Smooth muscle cell (in vitro differentiated cells): ENCODE measurements at regions not wholly inside any gene's neighbourhood (a gene's known extent, or its start where the extent isn't known, plus 50 kb on each side); places are given as distances from the start of the nearest gene placed in this dataset.

Experiments used
- DNase-seq: peaks from one replicate; lab custom pipeline; 2025; ENCODE audit not compliant: unreplicated experiment; lab: John Stamatoyannopoulos, UW
- H2AFZ ChIP-seq: fragments of 200-600 bp; sonication (generic); 2 replicates; pipeline ENCODE4 v1.6.0; 2016; ENCODE audit warnings: antibody characterized with exemption, low read depth, mild to moderate bottlenecking
- H3F3A ChIP-seq: fragments of 200-600 bp; sonication (generic); 2 replicates; pipeline ENCODE4 v1.6.0; 2017; ENCODE audit warnings: antibody characterized with exemption, low read depth
- H3K27ac ChIP-seq: fragments of 200-600 bp; sonication (generic); 2 replicates; pipeline ENCODE4 v1.5.1; 2016; ENCODE audit warnings: low read depth, mild to moderate bottlenecking
- H3K27me3 ChIP-seq: fragments of 200-600 bp; sonication (generic); 2 replicates; pipeline ENCODE4 v1.6.1; 2016; ENCODE audit warnings: low read depth, mild to moderate bottlenecking
- H3K36me3 ChIP-seq: fragments of 200-600 bp; sonication (generic); 2 replicates; pipeline ENCODE4 v1.5.1; 2016; ENCODE audit warnings: low read depth
- H3K4me1 ChIP-seq: fragments of 200-600 bp; sonication (generic); 2 replicates; pipeline ENCODE4 v1.5.1; 2016; ENCODE audit warnings: low read depth
- H3K4me2 ChIP-seq: fragments of 200-600 bp; sonication (generic); 2 replicates; pipeline ENCODE4 v1.6.0; 2016; ENCODE audit warnings: mild to moderate bottlenecking
- H3K4me3 ChIP-seq: fragments of 200-600 bp; sonication (generic); 2 replicates; pipeline ENCODE4 v1.5.1; 2016; ENCODE audit warnings: mild to moderate bottlenecking
- H3K79me2 ChIP-seq: fragments of 200-600 bp; sonication (generic); 2 replicates; pipeline ENCODE4 v1.6.0; 2016; ENCODE audit warnings: low read depth, mild to moderate bottlenecking
- H3K9ac ChIP-seq: fragments of 200-600 bp; sonication (generic); 2 replicates; pipeline ENCODE4 v1.6.0; 2016; ENCODE audit warnings: low read depth
- H3K9me3 ChIP-seq: fragments of 200-600 bp; sonication (generic); replicated peaks from 2 replicates; pipeline ENCODE4 v1.5.1; 2016; ENCODE audit warnings: low read depth
- H4K20me1 ChIP-seq: fragments of 200-600 bp; sonication (generic); 2 replicates; pipeline ENCODE4 v1.6.0; 2016; ENCODE audit warnings: low read depth
- CTCF ChIP-seq: fragments of 200-600 bp; sonication (generic); IDR thresholded peaks from 2 replicates; pipeline ENCODE4 v1.5.1; 2017; ENCODE audit warnings: borderline replicate concordance, mild to moderate bottlenecking, antibody characterized with exemption; ENCODE audit not compliant: insufficient read depth, poor library complexity, severe bottlenecking
- WGBS: methylation state at CpG from one replicate; pipeline ENCODE4 v1.1.7; 2016; ENCODE audit warnings: low lambda C conversion rate; 5-methylcytosine and 5-hydroxymethylcytosine counted together

- Histone ChIP-seq H3K4me1 (no peaks in the 10 kb centered on the region), H4K20me1 (no peaks in the 10 kb centered on the region), H3K9me3 (no peaks in the 10 kb centered on the region), H3K36me3 (no peaks in the 10 kb centered on the region), H3K27me3 (peaks cover 7% of the 10 kb centered on the region), H3K4me2 (no peak overlapping the region), H3K9ac (no peak overlapping the region), H3K4me3 (no peak overlapping the region), H3K79me2 (no peaks in the 10 kb centered on the region), H2AFZ (no peak overlapping the region), H3F3A (no peaks in the 10 kb centered on the region), H3K27ac (no peak overlapping the region)
- 91% methylated on average over 31 of the region's 31 CpGs for WGBS
- DNase-seq = no peak
- no peak for TF ChIP-seq CTCF
Observed at GRCh38 chr17:79518585-79519523, 92.0 kb downstream of the RBFOX3 start.

- H2AFZ ChIP-seq = no peak overlapping the region
- no peaks in the 10 kb centered on the region for H3K36me3 ChIP-seq
- H3K27ac ChIP-seq = no peak overlapping the region
- H3K79me2 ChIP-seq = no peaks in the 10 kb centered on the region
- no peak for DNase-seq
- WGBS = 85% methylated on average over 24 of the region's 24 CpGs
- H3K27me3 ChIP-seq = no peaks in the 10 kb centered on the region
- no peak for TF ChIP-seq CTCF
- no peak overlapping the region for H3K4me3 ChIP-seq
- H3K4me1 ChIP-seq = no peaks in the 10 kb centered on the region
- H4K20me1 ChIP-seq = no peaks in the 10 kb centered on the region
- no peaks in the 10 kb centered on the region for H3F3A ChIP-seq
- H3K9ac ChIP-seq = no peak overlapping the region
- no peaks in the 10 kb centered on the region for H3K9me3 ChIP-seq
- no peak overlapping the region for H3K4me2 ChIP-seq
Observed at GRCh38 chr17:79517827-79518584, 92.8 kb downstream of the RBFOX3 start.

- Histone ChIP-seq H3F3A (no peaks in the 10 kb centered on the region), H3K36me3 (no peaks in the 10 kb centered on the region), H3K9ac (no peak overlapping the region), H3K9me3 (no peaks in the 10 kb centered on the region), H3K4me1 (no peaks in the 10 kb centered on the region), H4K20me1 (no peaks in the 10 kb centered on the region), H3K79me2 (no peaks in the 10 kb centered on the region), H3K4me3 (no peak overlapping the region), H3K27me3 (no peaks in the 10 kb centered on the region), H3K27ac (no peak overlapping the region), H2AFZ (no peak overlapping the region), H3K4me2 (no peak overlapping the region)
- DNase-seq = no peak
- TF ChIP-seq CTCF = no peak
- WGBS = 79% methylated on average over 21 of the region's 21 CpGs
Observed at GRCh38 chr17:79515646-79516571, 94.9 kb downstream of the RBFOX3 start.
